D341Med (cell line): ENCODE measurements at regions not wholly inside any gene's neighbourhood (a gene's known extent, or its start where the extent isn't known, plus 50 kb on each side); places are given as distances from the start of the nearest gene placed in this dataset.
A peak's percentile ranks its signal among the peaks of the same experiment; 100 is the strongest.

ENCODE experiments used
- DNase-seq: peaks from one replicate; pipeline ENCODE4 v3.0.0; 2012; ENCODE audit warnings: low spot score

- no peak for DNase-seq
Measured at GRCh38 chr6:43869079-43869710, 99.2 kb downstream of the VEGFA start.

GRCh38 chr6:43868467-43868866 lies 98.5 kb downstream of the VEGFA start:
- no peak for DNase-seq

GRCh38 chr6:43867996-43868395 lies 98.0 kb downstream of the VEGFA start:
- no peak for DNase-seq

GRCh38 chr6:43867246-43867645 lies 97.2 kb downstream of the VEGFA start:
- no peak for DNase-seq

GRCh38 chr6:43865932-43866645 lies 96.1 kb downstream of the VEGFA start:
- DNase-seq, result no peak

- no peak for DNase-seq
Measured at GRCh38 chr6:43865086-43865485, 95.1 kb downstream of the VEGFA start.

- no peak for DNase-seq
Measured at GRCh38 chr6:43862925-43863324, 92.9 kb downstream of the VEGFA start.

- DNase-seq, result no peak
Measured at GRCh38 chr6:43861212-43861894, 91.3 kb downstream of the VEGFA start.

GRCh38 chr6:43860285-43860684 lies 90.3 kb downstream of the VEGFA start:
- DNase-seq, result no peak

GRCh38 chr6:43859213-43859612 lies 89.2 kb downstream of the VEGFA start:
- DNase-seq, result no peak

- peak; percentile 85 for DNase-seq
Measured at GRCh38 chr6:43858161-43859153, 88.4 kb downstream of the VEGFA start.

- DNase-seq, result no peak
Measured at GRCh38 chr6:43856005-43856765, 86.2 kb downstream of the VEGFA start.

- no peak for DNase-seq
Measured at GRCh38 chr6:43855247-43855646, 85.2 kb downstream of the VEGFA start.

- DNase-seq, result no peak
Measured at GRCh38 chr6:43853066-43853650, 83.1 kb downstream of the VEGFA start.

GRCh38 chr6:43852350-43852864 lies 82.4 kb downstream of the VEGFA start:
- DNase-seq, result no peak

GRCh38 chr6:43851204-43851865 lies 81.3 kb downstream of the VEGFA start:
- no peak for DNase-seq

GRCh38 chr6:43850314-43851203 lies 80.5 kb downstream of the VEGFA start:
- DNase-seq, result no peak

GRCh38 chr6:43849844-43850243 lies 79.8 kb downstream of the VEGFA start:
- no peak for DNase-seq
